ENCODE measurements at regions not wholly inside any gene's neighbourhood (a gene's known extent, or its start where the extent isn't known, plus 50 kb on each side); places are given as distances from the start of the nearest gene placed in this dataset.

DNA sequence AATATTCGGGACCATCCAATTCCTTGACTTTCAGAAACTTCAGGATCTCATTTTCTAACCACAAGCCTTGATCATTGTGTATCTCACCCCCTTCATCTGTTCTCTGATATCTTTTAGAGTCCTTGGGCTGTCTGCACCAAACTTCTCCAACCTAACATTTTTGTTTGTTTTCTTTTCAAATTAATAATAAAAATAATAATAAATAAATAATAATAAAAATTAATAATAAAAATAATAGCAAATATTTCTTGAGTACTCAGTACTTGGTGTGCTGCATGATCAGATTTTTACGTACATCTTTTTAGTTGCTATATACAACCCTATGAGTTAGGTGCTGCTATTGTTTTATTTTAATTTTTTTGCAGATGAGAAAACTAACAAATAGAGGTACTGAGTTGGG is 70.2 kb upstream of the TPRG1 start:
- TF ChIP-seq, protein P1, sequence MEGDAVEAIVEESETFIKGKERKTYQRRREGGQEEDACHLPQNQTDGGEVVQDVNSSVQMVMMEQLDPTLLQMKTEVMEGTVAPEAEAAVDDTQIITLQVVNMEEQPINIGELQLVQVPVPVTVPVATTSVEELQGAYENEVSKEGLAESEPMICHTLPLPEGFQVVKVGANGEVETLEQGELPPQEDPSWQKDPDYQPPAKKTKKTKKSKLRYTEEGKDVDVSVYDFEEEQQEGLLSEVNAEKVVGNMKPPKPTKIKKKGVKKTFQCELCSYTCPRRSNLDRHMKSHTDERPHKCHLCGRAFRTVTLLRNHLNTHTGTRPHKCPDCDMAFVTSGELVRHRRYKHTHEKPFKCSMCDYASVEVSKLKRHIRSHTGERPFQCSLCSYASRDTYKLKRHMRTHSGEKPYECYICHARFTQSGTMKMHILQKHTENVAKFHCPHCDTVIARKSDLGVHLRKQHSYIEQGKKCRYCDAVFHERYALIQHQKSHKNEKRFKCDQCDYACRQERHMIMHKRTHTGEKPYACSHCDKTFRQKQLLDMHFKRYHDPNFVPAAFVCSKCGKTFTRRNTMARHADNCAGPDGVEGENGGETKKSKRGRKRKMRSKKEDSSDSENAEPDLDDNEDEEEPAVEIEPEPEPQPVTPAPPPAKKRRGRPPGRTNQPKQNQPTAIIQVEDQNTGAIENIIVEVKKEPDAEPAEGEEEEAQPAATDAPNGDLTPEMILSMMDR (IDR thresholded peaks at IDR 0.05) = no peak
- TF ChIP-seq POLR2A (IDR thresholded peaks at IDR 0.05) = no peak
